Hepatocyte (in vitro differentiated cells): ENCODE measurements at regions not wholly inside any gene's neighbourhood (a gene's known extent, or its start where the extent isn't known, plus 50 kb on each side); places are given as distances from the start of the nearest gene placed in this dataset.
"Not testable (repeated sequence)": the region's sequence is repeated elsewhere in the genome, so short reads cannot be mapped to it uniquely, and the experiment has no call there.

Experiments
- DNase-seq: peaks from one replicate; pipeline ENCODE4 v3.0.0-alpha.2; 2016; ENCODE audit warnings: low spot score
- H2AFZ ChIP-seq: fragments of 200-600 bp; sonication (generic); 2 replicates; pipeline ENCODE4 v1.6.0; 2016; ENCODE audit warnings: antibody characterized with exemption, mild to moderate bottlenecking
- H3K27ac ChIP-seq: fragments of 200-600 bp; sonication (generic); 2 replicates; pipeline ENCODE4 v1.5.1; 2016; ENCODE audit warnings: mild to moderate bottlenecking
- H3K27me3 ChIP-seq: fragments of 200-600 bp; sonication (generic); 2 replicates; pipeline ENCODE4 v1.6.1; 2016
- H3K36me3 ChIP-seq: fragments of 200-600 bp; sonication (generic); replicated peaks from 2 replicates; pipeline ENCODE4 v1.5.1; 2016; ENCODE audit warnings: low read depth; ENCODE audit not compliant: insufficient read depth
- H3K4me1 ChIP-seq: fragments of 200-600 bp; sonication (generic); 2 replicates; pipeline ENCODE4 v1.5.1; 2016; ENCODE audit warnings: mild to moderate bottlenecking, moderate library complexity; ENCODE audit not compliant: insufficient read depth
- H3K4me2 ChIP-seq: fragments of 200-600 bp; sonication (generic); 2 replicates; pipeline ENCODE4 v1.6.0; 2016
- H3K4me3 ChIP-seq: fragments of 200-600 bp; sonication (generic); 2 replicates; pipeline ENCODE4 v1.5.1; 2016; ENCODE audit warnings: mild to moderate bottlenecking
- H3K79me2 ChIP-seq: fragments of 200-600 bp; sonication (generic); 2 replicates; pipeline ENCODE4 v1.6.0; 2017; ENCODE audit warnings: mild to moderate bottlenecking
- H3K9me2 ChIP-seq: fragments of 200-600 bp; sonication (generic); replicated peaks from 2 replicates; pipeline ENCODE4 v1.6.0; 2017; ENCODE audit warnings: mild to moderate bottlenecking; ENCODE audit not compliant: insufficient read depth
- H3K9me3 ChIP-seq: fragments of 200-600 bp; sonication (generic); 2 replicates; pipeline ENCODE4 v1.5.1; 2016; ENCODE audit warnings: low read depth, mild to moderate bottlenecking
- H4K20me1 ChIP-seq: fragments of 200-600 bp; sonication (generic); 2 replicates; pipeline ENCODE4 v1.6.0; 2016; ENCODE audit warnings: mild to moderate bottlenecking; ENCODE audit not compliant: insufficient read depth, poor library complexity, severe bottlenecking
- WGBS: methylation state at CpG from one replicate; pipeline ENCODE4 v1.1.6; 2016; ENCODE audit warnings: low lambda C conversion rate; ENCODE audit errors: missing lambda C conversion rate; 5-methylcytosine and 5-hydroxymethylcytosine counted together

- H2AFZ ChIP-seq, H4K20me1 ChIP-seq, H3K36me3 ChIP-seq, H3K4me1 ChIP-seq, H3K4me3 ChIP-seq, H3K79me2 ChIP-seq, H3K27me3 ChIP-seq, H3K9me2 ChIP-seq, H3K9me3 ChIP-seq, H3K4me2 ChIP-seq, DNase-seq: not testable (repeated sequence)
- peak overlapping the region; percentile 73 for H3K27ac ChIP-seq
- 96% methylated on average over 24 of the region's 24 CpGs for WGBS
Measured at GRCh38 chr16:29219966-29220646, 186.4 kb downstream of the NPIPB11 start.

GRCh38 chr16:29219562-29219961, 186.9 kb downstream of the NPIPB11 start:
- H3K4me2 ChIP-seq, H3K79me2 ChIP-seq, DNase-seq, H3K27ac ChIP-seq, H3K36me3 ChIP-seq, H3K9me3 ChIP-seq, H3K9me2 ChIP-seq, H3K27me3 ChIP-seq, H4K20me1 ChIP-seq, H3K4me1 ChIP-seq, H3K4me3 ChIP-seq, H2AFZ ChIP-seq: not testable (repeated sequence)
- 95% methylated on average over 16 of the region's 16 CpGs for WGBS

DNA sequence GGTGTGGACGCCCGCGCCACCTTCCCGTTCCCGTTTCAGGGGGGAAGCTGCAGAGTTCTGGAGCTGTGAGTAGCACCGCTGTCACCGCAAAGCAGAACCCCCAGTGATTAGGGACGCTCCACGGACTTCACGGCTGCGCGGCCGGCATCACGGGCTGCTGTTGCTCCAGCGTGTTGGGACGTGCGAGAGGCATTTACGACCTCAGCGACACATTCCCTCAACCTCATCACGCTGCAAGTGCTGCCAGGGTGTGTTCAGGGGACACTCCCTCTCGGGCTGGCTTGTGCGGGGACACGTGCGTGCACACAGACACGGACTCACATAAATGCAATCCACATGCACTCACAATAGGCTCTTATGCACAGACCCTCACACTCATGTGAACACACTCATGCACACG, 187.9 kb downstream of the NPIPB11 start:
- H3K36me3 ChIP-seq, H3K27me3 ChIP-seq, H3K4me2 ChIP-seq, DNase-seq, H2AFZ ChIP-seq, H4K20me1 ChIP-seq, H3K4me3 ChIP-seq, H3K27ac ChIP-seq, H3K9me3 ChIP-seq, H3K9me2 ChIP-seq, H3K4me1 ChIP-seq, H3K79me2 ChIP-seq: not testable (repeated sequence)
- WGBS: 94% methylated on average over 9 of the region's 26 CpGs

- 91% methylated on average over 12 of the region's 16 CpGs for WGBS
- H2AFZ ChIP-seq, DNase-seq: not testable (repeated sequence)
Measured at GRCh38 chr16:29218171-29218570, 188.3 kb downstream of the NPIPB11 start.

GRCh38 chr16:29217752-29218126, 188.8 kb downstream of the NPIPB11 start:
- H3K36me3 ChIP-seq, H3K9me2 ChIP-seq, H3K79me2 ChIP-seq, H4K20me1 ChIP-seq, H3K9me3 ChIP-seq, H3K4me3 ChIP-seq, H3K27me3 ChIP-seq, DNase-seq, H3K4me2 ChIP-seq, H2AFZ ChIP-seq, H3K27ac ChIP-seq, H3K4me1 ChIP-seq: not testable (repeated sequence)
- WGBS: 76% methylated on average over 15 of the region's 16 CpGs

More at GRCh38 chr16:29218171-29218570, 188.3 kb downstream of the NPIPB11 start:
- not testable (repeated sequence) for H3K79me2 ChIP-seq, H3K9me3 ChIP-seq, H3K4me2 ChIP-seq, H4K20me1 ChIP-seq, H3K4me3 ChIP-seq, H3K9me2 ChIP-seq, H3K27me3 ChIP-seq, H3K4me1 ChIP-seq, H3K27ac ChIP-seq, H3K36me3 ChIP-seq

- H2AFZ ChIP-seq, H3K4me1 ChIP-seq, H3K27me3 ChIP-seq, H4K20me1 ChIP-seq, H3K79me2 ChIP-seq, H3K4me2 ChIP-seq, H3K9me2 ChIP-seq, H3K36me3 ChIP-seq, H3K9me3 ChIP-seq, H3K27ac ChIP-seq, DNase-seq, H3K4me3 ChIP-seq: not testable (repeated sequence)
- 89% methylated on average over 22 of the region's 22 CpGs for WGBS
Measured at GRCh38 chr16:29217104-29217751, 189.3 kb downstream of the NPIPB11 start.

DNA sequence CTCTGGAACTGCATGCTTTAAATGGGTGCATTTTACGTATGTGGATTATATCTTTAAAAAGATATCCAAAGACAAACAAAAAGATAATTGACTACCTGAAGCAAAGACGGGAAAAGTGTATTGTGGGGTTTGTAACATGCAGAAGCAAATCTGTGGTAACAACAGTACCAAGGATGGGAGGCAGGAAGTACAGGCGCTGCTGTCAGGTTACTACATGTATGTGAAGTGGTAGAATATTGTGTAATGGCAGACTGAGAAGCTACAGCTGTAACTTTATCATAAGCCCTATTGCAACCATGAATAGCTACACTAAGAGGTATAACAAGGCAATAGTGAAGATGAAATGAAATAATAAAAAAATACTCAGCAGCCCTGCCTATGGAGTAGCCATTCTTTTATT, 192.7 kb downstream of the NPIPB11 start:
- not testable (repeated sequence) for H3K9me3 ChIP-seq, H3K79me2 ChIP-seq, H3K4me2 ChIP-seq, DNase-seq, H3K4me1 ChIP-seq, H3K9me2 ChIP-seq, H3K4me3 ChIP-seq, H3K27ac ChIP-seq, H2AFZ ChIP-seq, H4K20me1 ChIP-seq, H3K27me3 ChIP-seq, H3K36me3 ChIP-seq
- WGBS: 79% methylated on average over 3 of the region's 3 CpGs

DNA sequence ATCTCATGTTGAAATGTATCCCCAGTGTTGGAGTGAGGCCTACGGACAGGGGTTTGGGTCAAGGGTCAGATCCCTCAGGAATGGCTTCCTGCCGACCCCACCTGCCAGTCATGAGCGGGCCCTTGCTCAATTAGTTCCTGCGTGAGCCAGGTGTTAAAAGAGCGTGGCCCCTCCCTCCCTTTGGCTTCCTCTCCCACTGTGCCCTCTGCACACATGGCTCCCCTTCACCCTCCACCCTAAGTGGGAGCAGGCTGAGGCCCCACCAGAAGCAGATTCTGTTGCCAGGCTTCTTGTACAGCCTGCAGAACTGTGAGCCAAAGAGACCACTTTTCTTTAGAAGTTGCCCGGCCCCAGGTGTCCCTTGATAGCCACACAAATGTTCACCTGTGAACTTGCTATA, 193.3 kb downstream of the NPIPB11 start:
- not testable (repeated sequence) for H4K20me1 ChIP-seq, DNase-seq
- WGBS: 82% methylated on average over 6 of the region's 6 CpGs

More for the DNA sequence above, 193.3 kb downstream of the NPIPB11 start:
- H3K9me2 ChIP-seq, H3K4me1 ChIP-seq, H2AFZ ChIP-seq, H3K4me2 ChIP-seq, H3K9me3 ChIP-seq, H3K36me3 ChIP-seq, H3K79me2 ChIP-seq, H3K27me3 ChIP-seq, H3K27ac ChIP-seq, H3K4me3 ChIP-seq: not testable (repeated sequence)
